Stimulated activated CD8-positive, alpha-beta memory T cell treated with anti-CD3 and anti-CD28 coated beads, Interleukin-4, amount 100 ng/mL, for 48 hours (primary cell): ENCODE measurements at regions not wholly inside any gene's neighbourhood (a gene's known extent, or its start where the extent isn't known, plus 50 kb on each side); places are given as distances from the start of the nearest gene placed in this dataset.
"Not testable (repeated sequence)": the region's sequence is repeated elsewhere in the genome, so short reads cannot be mapped to it uniquely, and the experiment has no call there.

Experiments used
- DNase-seq: peaks from one replicate; pipeline ENCODE4 v3.0.0-alpha.2; 2020

GRCh38 chr4:188975271-188975670 lies 836.0 kb downstream of the TRIML1 start:
- no peak for DNase-seq

DNA sequence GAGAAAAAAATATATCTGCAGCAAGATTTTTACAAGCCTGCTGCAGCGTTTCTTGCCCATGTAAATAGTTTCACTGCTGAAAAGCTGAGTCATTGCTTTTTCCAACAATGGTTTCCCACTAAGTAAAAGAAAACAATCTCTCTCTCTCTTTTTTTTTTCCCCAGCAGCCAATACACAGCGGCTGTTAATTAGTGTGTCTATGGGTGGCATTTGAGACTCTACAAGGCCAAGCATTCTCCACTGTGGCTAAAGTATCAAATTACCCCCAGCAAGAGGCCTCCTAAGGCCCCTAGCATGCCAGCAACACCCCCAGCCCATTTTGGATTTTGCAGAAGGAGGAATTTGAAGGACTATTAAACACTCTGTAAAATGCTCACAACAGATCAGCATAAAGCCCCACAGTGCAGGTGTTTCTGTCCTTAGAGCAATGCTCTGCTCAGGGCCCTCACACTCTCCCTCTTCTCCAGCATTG lies 837.4 kb downstream of the TRIML1 start:
- no peak for DNase-seq

GRCh38 chr4:188977232-188977631 lies 838.0 kb downstream of the TRIML1 start:
- DNase-seq: not testable (repeated sequence)

DNA sequence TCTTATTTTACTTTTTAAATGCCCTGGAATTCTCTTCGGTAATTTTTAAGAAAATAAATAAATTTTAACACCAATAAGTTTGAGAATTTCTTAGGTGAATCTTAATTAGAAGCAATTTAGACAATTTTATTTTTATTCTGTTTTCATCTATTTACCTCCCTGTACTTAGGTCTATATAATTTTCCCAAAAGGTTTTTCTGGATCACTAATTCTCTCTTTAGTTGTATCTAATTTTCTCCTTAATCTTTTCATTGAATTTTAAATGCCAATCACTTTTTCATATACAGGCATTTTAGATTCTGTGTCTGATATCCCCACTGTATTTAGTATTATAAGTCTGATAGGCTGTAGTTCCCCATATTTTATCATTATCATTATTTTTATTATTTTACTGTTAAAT lies 845.3 kb downstream of the TRIML1 start:
- DNase-seq: no peak

DNA sequence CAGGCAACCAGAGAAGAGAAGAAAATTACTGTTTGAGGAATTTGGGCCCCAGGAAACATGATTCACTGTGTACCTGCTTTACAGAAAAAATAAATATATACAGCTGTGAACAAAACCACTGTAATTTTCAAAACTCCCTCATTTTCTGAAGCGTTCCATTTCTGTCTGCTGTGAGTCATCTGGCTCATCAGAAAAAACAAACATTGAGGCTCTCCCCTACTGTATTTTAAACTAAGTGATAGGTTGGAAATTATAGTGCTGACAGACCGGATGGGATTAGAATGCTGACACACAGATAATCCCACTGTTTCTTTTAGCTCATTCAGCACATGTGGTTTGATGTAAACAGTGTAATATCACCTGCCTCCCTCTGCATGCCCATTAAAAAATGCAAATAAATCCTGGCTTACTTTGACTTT lies 847.0 kb downstream of the TRIML1 start:
- no peak for DNase-seq

- no peak for DNase-seq
Observed at GRCh38 chr4:188987011-188987410, 847.8 kb downstream of the TRIML1 start.

- DNase-seq: no peak
Observed at GRCh38 chr4:188988131-188988530, 848.9 kb downstream of the TRIML1 start.

DNA sequence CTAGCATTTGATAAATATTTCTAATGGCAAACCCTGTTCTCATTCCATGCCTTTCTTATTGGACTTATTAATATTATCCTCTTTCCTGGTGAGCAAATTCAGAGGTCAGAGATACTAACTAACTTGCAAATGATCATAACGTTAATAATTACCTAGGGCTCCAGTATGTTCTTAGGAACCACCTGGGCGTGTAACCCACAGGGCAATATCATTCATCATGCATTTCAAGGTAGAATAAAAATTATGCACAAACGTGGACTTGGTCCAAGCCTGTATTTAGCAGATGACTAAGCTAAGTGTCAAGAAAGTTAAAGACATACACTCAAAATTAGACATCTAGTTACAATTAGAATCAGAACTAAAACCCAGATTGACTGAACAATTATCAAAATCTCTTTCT lies 850.1 kb downstream of the TRIML1 start:
- no peak for DNase-seq

DNA sequence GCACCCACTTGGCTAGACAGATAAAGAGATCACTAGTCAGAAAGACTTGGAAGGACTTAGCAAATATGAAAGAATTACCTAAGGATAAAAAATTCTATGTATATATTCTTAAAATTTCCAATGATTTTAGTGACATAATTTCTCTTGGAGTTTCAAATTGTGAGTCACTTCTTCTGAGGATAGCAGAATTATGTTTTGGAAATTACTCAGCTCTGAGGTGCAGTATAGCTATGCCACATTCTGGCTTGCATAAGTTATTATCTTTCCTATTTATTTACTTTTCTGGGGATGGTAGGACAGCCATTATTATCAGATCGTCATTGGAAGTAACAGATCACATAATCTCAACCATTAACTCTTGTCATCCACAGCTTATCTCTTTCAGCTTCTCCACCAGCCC lies 853.5 kb downstream of the TRIML1 start:
- DNase-seq: no peak

DNA sequence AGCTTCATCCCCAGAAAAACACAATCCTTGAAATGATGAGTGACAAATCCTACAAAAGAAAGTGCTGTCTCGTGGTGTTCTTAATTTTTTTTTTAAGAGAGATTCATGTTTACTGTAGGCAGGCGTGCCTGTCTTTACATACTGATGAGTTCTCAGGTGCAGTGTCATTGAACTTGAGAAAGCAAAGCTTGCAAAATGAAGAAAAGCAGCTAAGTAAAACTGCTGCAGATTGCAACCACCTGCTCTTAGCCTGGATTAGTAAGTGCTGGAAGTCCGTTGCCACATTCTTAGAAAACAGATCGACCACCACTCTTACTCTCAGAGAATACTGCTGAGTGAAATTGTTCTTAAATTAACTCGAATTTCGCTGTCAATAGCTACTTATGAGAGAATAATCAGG lies 854.6 kb downstream of the TRIML1 start:
- DNase-seq: no peak

- DNase-seq: no peak
Observed at GRCh38 chr4:189001283-189001970, 862.2 kb downstream of the TRIML1 start.

GRCh38 chr4:189001971-189002450 lies 862.8 kb downstream of the TRIML1 start:
- no peak for DNase-seq

GRCh38 chr4:189002475-189002874 lies 863.2 kb downstream of the TRIML1 start:
- DNase-seq: no peak

GRCh38 chr4:189010452-189011217 lies 871.4 kb downstream of the TRIML1 start:
- DNase-seq: not testable (repeated sequence)

DNA sequence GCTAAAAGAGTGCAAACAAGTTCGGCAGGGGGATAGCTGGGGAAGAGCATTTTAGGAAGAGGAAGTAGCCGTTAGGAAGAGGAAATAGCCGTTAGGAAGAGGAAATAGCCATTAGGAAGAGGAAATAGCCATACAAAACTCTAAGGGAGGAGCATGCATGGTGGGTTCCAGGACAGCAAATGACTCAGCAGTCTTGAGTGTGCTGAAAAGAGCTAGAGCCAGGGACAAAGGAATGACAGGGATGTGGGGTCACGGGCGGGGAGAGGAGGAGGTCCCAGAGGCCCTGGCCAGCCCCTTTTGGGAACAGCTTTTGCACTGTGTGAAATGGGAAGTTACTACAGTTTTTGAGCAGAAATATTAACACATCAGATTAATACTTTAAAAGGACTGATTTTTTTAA lies 882.6 kb downstream of the TRIML1 start:
- no peak for DNase-seq

- no peak for DNase-seq
Observed at GRCh38 chr4:189022440-189023035, 883.3 kb downstream of the TRIML1 start.

- DNase-seq: no peak
Observed at GRCh38 chr4:189029976-189030504, 890.8 kb downstream of the TRIML1 start.

GRCh38 chr4:189032606-189033338 lies 893.5 kb downstream of the TRIML1 start:
- no peak for DNase-seq

DNA sequence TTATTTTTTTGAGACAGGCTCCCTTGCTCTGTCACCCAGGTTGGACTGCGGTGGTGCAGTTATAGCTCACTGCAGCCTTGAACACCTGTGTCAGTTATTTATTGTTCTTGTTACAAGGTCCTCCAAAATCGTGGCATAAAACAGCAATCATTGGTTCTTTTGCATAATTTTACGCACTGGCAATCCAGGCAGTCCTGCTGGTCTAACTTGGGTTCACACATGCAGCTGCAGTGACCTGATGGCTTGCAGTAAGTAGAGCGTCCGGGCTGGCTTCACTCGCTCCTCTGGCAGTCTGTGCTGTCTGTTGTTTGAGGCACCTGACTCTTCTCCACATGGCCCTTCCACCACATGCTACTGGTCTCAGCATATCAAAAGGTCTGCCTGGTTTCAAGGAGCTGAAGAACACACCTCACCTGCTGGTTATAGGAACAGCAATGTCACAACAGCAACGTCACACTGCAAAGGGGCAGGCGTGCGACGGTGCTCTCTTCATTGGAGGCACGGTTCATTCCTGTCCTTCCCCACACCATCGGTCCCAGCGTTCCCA lies 894.6 kb downstream of the TRIML1 start:
- no peak for DNase-seq

DNA sequence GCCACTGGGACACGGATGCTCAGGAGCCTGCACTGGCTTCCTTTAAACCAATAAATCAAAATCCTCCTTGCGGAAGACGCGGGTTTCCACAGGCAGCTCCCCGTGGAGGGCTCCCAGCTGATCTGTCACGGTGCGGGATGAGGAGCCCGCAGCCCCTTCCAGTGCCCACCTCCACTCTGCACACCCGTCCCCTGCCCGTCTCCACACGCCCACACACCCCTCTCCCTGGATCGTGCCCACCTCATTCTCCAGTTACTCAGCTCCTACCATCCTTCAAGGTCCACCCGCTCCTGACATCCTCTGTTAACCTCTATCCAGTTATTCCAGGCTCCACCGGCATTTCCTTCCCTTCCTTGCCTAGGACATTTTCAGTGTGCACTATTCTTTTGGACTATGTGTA lies 895.9 kb downstream of the TRIML1 start:
- DNase-seq: no peak

DNA sequence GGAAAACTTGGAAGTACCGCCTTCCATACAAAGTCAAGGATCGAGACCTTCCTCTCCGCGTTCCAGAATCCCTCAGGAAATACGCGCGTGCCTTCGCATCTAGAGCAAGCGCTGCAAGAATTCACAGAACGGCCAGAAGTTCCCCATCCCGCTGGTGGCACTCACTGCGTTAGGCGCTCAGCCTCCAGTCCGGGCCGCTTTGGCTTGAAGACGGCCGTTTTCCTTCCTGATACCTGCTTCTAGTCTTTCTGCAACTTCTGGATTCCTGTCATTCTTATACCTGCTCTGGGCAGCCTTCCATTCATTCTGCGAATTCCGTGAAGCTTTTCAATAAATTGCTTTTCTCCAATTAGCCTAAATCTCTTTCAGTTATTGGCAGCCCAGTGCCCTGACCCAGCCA lies 896.4 kb downstream of the TRIML1 start:
- DNase-seq: no peak

DNA sequence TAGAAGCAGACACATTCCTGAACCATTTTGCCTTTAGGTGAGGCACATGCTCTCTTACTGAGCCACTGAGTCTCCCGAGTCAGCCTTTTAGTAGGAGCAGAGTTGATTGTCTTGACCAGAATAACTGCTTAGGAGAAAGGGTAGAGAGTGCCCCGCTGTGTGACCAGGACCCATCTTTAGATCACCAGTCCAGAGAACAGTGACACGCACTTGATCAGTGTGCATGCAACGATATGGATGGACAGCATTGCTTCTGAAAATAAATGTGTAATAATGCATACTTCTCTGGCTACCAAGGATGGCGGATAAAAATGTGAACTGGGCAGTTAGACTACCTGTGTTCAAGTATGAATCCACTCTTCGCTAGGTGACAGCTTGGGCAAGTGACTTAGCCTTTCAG lies 897.7 kb downstream of the TRIML1 start:
- DNase-seq: no peak

DNA sequence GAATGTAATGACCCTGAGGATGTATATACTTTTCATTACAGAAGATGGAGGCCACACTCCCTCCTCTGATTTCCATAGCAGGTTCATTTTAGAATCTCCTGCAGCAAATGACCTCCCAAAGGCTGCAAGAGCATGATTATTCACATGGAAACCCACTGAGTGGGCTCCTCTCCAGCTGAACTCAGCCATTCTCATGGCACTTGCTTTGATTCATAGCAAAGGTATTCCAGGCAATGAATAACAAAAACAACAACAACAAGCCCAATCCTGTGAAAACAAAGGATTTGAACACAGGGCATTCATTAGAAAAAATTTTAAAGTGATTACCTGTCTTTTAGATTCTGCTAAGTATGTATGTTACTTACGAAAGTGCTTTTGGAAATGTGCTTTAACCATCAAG lies 894.0 kb upstream of the FRG1 start:
- no peak for DNase-seq
